Right lung (tissue), 2 donors: ENCODE measurements at regions not wholly inside any gene's neighbourhood (a gene's known extent, or its start where the extent isn't known, plus 50 kb on each side); places are given as distances from the start of the nearest gene placed in this dataset.
A peak's percentile ranks its signal among the peaks of the same experiment; 100 is the strongest.
"Not testable (repeated sequence)": the region's sequence is repeated elsewhere in the genome, so short reads cannot be mapped to it uniquely, and the experiment has no call there.

ENCODE experiments used
- DNase-seq, 2 donors: peaks; one replicate each; pipeline ENCODE4 v3.0.0-alpha.2; 2013

GRCh38 chr7:56466607-56467525 is 350.6 kb upstream of the NUPR2 start:
- not testable (repeated sequence) for DNase-seq

- DNase-seq: no peak
Observed at GRCh38 chr7:56449762-56450161, 333.5 kb upstream of the NUPR2 start.

GRCh38 chr7:56447864-56448693 is 331.9 kb upstream of the NUPR2 start:
- no peak for DNase-seq

GRCh38 chr7:56420528-56420927 is 304.3 kb upstream of the NUPR2 start:
- DNase-seq: not testable (repeated sequence)

- DNase-seq: no peak
Observed at GRCh38 chr7:56375173-56375572, 259.0 kb upstream of the NUPR2 start.

- not testable (repeated sequence) for DNase-seq
Observed at GRCh38 chr7:56374666-56375065, 258.4 kb upstream of the NUPR2 start.

GRCh38 chr7:56373314-56373713 is 257.1 kb upstream of the NUPR2 start:
- peak in 1 of 2 donors; percentile 1 for DNase-seq

GRCh38 chr7:56371792-56372191 is 255.6 kb upstream of the NUPR2 start:
- not testable (repeated sequence) for DNase-seq

GRCh38 chr7:56370208-56370872 is 254.1 kb upstream of the NUPR2 start:
- DNase-seq: not testable (repeated sequence)

GRCh38 chr7:56367914-56368313 is 251.7 kb upstream of the NUPR2 start:
- not testable (repeated sequence) for DNase-seq

- not testable (repeated sequence) for DNase-seq
Observed at GRCh38 chr7:56367411-56367810, 251.2 kb upstream of the NUPR2 start.

- DNase-seq: not testable (repeated sequence)
Observed at GRCh38 chr7:56366701-56367100, 250.5 kb upstream of the NUPR2 start.

- DNase-seq: not testable (repeated sequence)
Observed at GRCh38 chr7:56352576-56352975, 236.4 kb upstream of the NUPR2 start.

- DNase-seq: not testable (repeated sequence)
Observed at GRCh38 chr7:56351181-56351580, 235.0 kb upstream of the NUPR2 start.

GRCh38 chr7:56348311-56348710 is 232.1 kb upstream of the NUPR2 start:
- not testable (repeated sequence) for DNase-seq

- not testable (repeated sequence) for DNase-seq
Observed at GRCh38 chr7:56328327-56328726, 212.1 kb upstream of the NUPR2 start.

- DNase-seq: no peak
Observed at GRCh38 chr7:56290548-56290947, 174.3 kb upstream of the NUPR2 start.

- DNase-seq: peak in 1 of 2 donors; percentile 3
Observed at GRCh38 chr7:56287429-56288138, 171.4 kb upstream of the NUPR2 start.

- no peak for DNase-seq
Observed at GRCh38 chr7:56256108-56256507, 139.9 kb upstream of the NUPR2 start.

GRCh38 chr7:56250135-56250534 is 133.9 kb upstream of the NUPR2 start:
- DNase-seq: no peak

- DNase-seq: no peak
Observed at GRCh38 chr7:56229631-56230030, 113.4 kb upstream of the NUPR2 start.
